BJ (cell line): ENCODE measurements at regions not wholly inside any gene's neighbourhood (a gene's known extent, or its start where the extent isn't known, plus 50 kb on each side); places are given as distances from the start of the nearest gene placed in this dataset.

Experiments
- CTCF ChIA-PET: fragments of 350-600 bp; formaldehyde crosslinking; extraction: SDS; loops from one replicate; lab custom pipeline; 2021; ENCODE audit warnings: antibody characterized with exemption, inconsistent platforms; lab: Yijun Ruan, JAX
- POLR2A ChIA-PET: fragments of 300-600 bp; sonication (Branson Sonifier 250); formaldehyde crosslinking; extraction: SDS; loops from one replicate; lab custom pipeline; 2021; ENCODE audit warnings: antibody characterized with exemption; lab: Charles Lee
- DNase-seq: peaks from one replicate; pipeline ENCODE4 v3.0.0-alpha.2; 2011; ENCODE audit warnings: low read depth
- H3K27me3 ChIP-seq: 2 replicates; pipeline ENCODE4 v1.6.0; 2011; ENCODE audit warnings: low read length; ENCODE audit not compliant: control insufficient read depth, insufficient read depth
- H3K36me3 ChIP-seq: 2 replicates; pipeline ENCODE4 v1.5.1; 2011; ENCODE audit warnings: low read length; ENCODE audit not compliant: control insufficient read depth, insufficient read depth
- H3K4me3 ChIP-seq: 2 replicates; pipeline ENCODE4 v1.5.1; 2011; ENCODE audit warnings: low read depth, mild to moderate bottlenecking, control low read depth, low read length
- CTCF ChIP-seq: IDR thresholded peaks from 2 replicates; pipeline ENCODE4 v1.5.1; 2011; ENCODE audit warnings: low read depth, mild to moderate bottlenecking, control low read depth, inconsistent platforms, low read length, moderate library complexity; ENCODE audit not compliant: insufficient read depth

- no peak for TF ChIP-seq CTCF
- Histone ChIP-seq H3K27me3 (no peaks in the 10 kb centered on the region; the same call in 1 of the 2 replicates), H3K4me3 (no peak overlapping the region), H3K36me3 (no peaks in the 10 kb centered on the region)
- DNase-seq: no peak
- ChIA-PET POLR2A (no interaction called here), CTCF (no interaction called here)
These were observed 201.3 kb upstream of the ZBTB20 start for GRCh38 chr3:115348412-115348811.

- no peak overlapping the region for H3K4me3 ChIP-seq
- DNase-seq: no peak
- no peak for TF ChIP-seq CTCF
- POLR2A ChIA-PET: no interaction called here
- no peaks in the 10 kb centered on the region; the same call in 1 of the 2 replicates for H3K27me3 ChIP-seq
- CTCF ChIA-PET: no interaction called here
- H3K36me3 ChIP-seq: no peaks in the 10 kb centered on the region
These were observed 202.1 kb upstream of the ZBTB20 start for GRCh38 chr3:115348951-115349745.

- CTCF ChIA-PET: interaction anchor here (0.7 to 1.0 kb wide), 3 partner anchors 74 to 98 kb away, joined by 3 read pairs; no protein-coding TSS in a partner anchor
- no peak for TF ChIP-seq CTCF
These were observed 203.5 kb upstream of the ZBTB20 start for GRCh38 chr3:115350606-115351005.

GRCh38 chr3:115351193-115351592 is 204.1 kb upstream of the ZBTB20 start:
- no peak for TF ChIP-seq CTCF
- ChIA-PET POLR2A (no interaction called here), CTCF (no interaction called here)
- H3K4me3 ChIP-seq: no peak overlapping the region
- no peaks in the 10 kb centered on the region; the same call in 1 of the 2 replicates for H3K27me3 ChIP-seq
- DNase-seq: no peak
- H3K36me3 ChIP-seq: no peaks in the 10 kb centered on the region

More at GRCh38 chr3:115350606-115351005, 203.5 kb upstream of the ZBTB20 start:
- no peak for DNase-seq
- H3K36me3 ChIP-seq: no peaks in the 10 kb centered on the region
- POLR2A ChIA-PET: no interaction called here
- no peaks in the 10 kb centered on the region; the same call in 1 of the 2 replicates for H3K27me3 ChIP-seq
- H3K4me3 ChIP-seq: no peak overlapping the region

- H3K27me3 ChIP-seq: no peaks in the 10 kb centered on the region; the same call in 1 of the 2 replicates
- TF ChIP-seq CTCF: no peak
- ChIA-PET CTCF (interaction anchor here (0.7 kb wide), 2 partner anchors 10 kb away, joined by 3 to 4 read pairs; no protein-coding TSS in a partner anchor), POLR2A (no interaction called here)
- no peak for DNase-seq
- H3K36me3 ChIP-seq: no peaks in the 10 kb centered on the region
- no peak overlapping the region for H3K4me3 ChIP-seq
These were observed 206.9 kb upstream of the ZBTB20 start for GRCh38 chr3:115354010-115354409.
